ENCODE measurements at regions not wholly inside any gene's neighbourhood (a gene's known extent, or its start where the extent isn't known, plus 50 kb on each side); places are given as distances from the start of the nearest gene placed in this dataset.
"Not testable (repeated sequence)": the region's sequence is repeated elsewhere in the genome, so short reads cannot be mapped to it uniquely, and the experiment has no call there.

DNA sequence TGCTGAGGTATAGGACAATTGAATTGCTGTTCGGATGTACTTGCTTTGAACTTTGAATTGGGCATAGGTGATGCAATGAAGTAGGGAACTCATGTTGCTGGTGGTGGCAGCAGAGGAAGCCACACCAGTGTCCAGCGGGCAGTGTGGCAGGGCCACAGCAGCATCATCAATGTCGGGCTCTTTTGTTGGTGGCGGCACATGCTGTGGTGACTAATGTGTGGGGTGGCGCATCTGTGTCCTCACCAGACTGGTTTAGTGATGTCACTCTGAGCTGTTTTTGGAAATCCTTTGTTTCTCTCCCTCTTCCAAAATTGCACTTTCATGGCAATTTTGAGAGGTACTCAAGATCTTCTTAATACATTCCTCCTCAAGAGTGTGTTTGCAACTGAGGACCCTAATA, 187.6 kb downstream of the ETNK1 start:
- no peaks in the 10 kb centered on the region for H3K9me3 ChIP-seq (ENCODE audit: severe bottlenecking)
- no peaks in the 10 kb centered on the region for H3K27me3 ChIP-seq (ENCODE audit: insufficient read depth, low read depth, severe bottlenecking)
- H3K4me3 ChIP-seq (ENCODE audit: low read depth, low read length), result no peak overlapping the region
- H3K27ac ChIP-seq, result no peak overlapping the region
- no peak for DNase-seq
- H3K36me3 ChIP-seq, result no peaks in the 10 kb centered on the region
- TF ChIP-seq, protein P1, sequence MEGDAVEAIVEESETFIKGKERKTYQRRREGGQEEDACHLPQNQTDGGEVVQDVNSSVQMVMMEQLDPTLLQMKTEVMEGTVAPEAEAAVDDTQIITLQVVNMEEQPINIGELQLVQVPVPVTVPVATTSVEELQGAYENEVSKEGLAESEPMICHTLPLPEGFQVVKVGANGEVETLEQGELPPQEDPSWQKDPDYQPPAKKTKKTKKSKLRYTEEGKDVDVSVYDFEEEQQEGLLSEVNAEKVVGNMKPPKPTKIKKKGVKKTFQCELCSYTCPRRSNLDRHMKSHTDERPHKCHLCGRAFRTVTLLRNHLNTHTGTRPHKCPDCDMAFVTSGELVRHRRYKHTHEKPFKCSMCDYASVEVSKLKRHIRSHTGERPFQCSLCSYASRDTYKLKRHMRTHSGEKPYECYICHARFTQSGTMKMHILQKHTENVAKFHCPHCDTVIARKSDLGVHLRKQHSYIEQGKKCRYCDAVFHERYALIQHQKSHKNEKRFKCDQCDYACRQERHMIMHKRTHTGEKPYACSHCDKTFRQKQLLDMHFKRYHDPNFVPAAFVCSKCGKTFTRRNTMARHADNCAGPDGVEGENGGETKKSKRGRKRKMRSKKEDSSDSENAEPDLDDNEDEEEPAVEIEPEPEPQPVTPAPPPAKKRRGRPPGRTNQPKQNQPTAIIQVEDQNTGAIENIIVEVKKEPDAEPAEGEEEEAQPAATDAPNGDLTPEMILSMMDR (IDR thresholded peaks at IDR 0.05; ENCODE audit: low read depth, low read length), result no peak

DNA sequence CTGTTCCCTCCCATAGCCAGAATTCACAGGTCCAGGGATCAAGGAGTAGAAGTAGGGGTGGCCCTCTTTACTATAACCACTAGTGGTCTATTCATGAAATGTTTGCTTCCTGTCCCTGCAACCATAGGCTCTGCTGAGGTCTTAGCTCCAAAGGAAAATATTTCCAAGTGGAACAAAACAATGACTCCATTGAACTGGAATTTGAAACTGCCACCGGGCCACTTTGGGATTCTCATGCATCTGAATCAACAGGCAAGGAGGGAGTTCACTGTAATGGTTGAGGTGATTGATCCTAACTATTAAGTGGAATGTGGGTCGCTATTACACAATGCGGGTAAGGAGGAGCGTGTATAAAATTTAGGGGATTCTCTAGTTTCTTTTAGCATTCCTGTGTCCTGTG, 197.0 kb downstream of the ETNK1 start:
- no peaks in the 10 kb centered on the region for H3K9me3 ChIP-seq (ENCODE audit: severe bottlenecking)
- H3K36me3 ChIP-seq, result no peaks in the 10 kb centered on the region
- TF ChIP-seq, protein P1 (IDR thresholded peaks at IDR 0.05; ENCODE audit: low read depth, low read length), result no peak
- H3K27ac ChIP-seq, result no peak overlapping the region
- no peak for DNase-seq
- no peaks in the 10 kb centered on the region for H3K27me3 ChIP-seq (ENCODE audit: insufficient read depth, low read depth, severe bottlenecking)
- H3K4me3 ChIP-seq (ENCODE audit: low read depth, low read length), result no peak overlapping the region

DNA sequence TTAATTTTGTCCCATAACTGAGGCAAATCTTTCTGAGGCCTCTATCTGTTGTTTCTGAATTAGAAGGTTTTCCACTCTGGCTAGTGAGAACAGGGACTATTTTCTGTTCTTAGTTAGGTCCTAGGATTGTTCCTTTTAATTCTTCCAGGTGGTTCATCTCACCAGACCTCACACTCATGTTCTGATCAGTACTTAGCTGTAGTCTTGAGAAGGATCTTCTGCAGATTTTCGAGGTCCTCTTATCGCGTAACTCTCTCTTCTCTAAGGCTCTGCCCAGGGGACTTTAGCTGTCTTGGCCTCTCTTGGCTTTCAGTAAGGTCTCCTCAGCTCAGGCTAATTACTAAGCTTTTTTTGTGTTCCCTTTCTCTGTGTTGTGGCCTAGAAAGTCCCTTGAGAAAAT, 201.1 kb downstream of the ETNK1 start:
- H3K27me3 ChIP-seq (ENCODE audit: insufficient read depth, low read depth, severe bottlenecking), result no peaks in the 10 kb centered on the region
- TF ChIP-seq, protein P1 (IDR thresholded peaks at IDR 0.05; ENCODE audit: low read depth, low read length), result no peak
- H3K9me3 ChIP-seq (ENCODE audit: severe bottlenecking), result peaks cover 12% of the 10 kb centered on the region
- no peak for DNase-seq
- H3K27ac ChIP-seq, result no peak overlapping the region
- H3K4me3 ChIP-seq (ENCODE audit: low read depth, low read length), result no peak overlapping the region
- H3K36me3 ChIP-seq, result no peaks in the 10 kb centered on the region

DNA sequence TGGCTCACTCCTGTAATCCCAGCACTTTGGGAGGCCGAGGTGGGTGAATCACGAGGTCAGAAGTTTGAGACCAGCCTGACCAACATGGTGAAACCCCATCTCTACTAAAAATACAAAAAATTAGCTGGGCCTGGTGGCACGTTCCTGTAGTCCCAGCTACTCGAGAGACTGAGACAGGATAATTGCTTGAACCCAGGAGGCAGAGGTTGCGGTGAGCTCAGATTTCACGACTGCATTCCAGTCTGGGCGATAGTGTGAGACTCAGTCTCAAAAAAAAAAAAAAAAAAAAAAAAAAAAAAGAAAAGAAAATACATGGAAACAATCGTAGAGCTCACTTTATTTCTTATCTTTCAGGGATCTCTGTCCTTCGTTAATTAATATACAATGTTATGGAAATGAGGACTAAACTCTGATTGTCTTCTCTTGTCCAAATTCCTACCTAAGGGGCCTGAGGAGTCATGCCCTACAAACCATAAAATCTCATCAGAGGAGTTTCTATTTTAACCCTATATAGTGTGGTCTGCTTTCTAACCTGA, 201.5 kb downstream of the ETNK1 start:
- H3K27me3 ChIP-seq (ENCODE audit: insufficient read depth, low read depth, severe bottlenecking); H3K4me3 ChIP-seq (ENCODE audit: low read depth, low read length); DNase-seq; H3K27ac ChIP-seq; H3K36me3 ChIP-seq: not testable (repeated sequence)
- peaks cover 12% of the 10 kb centered on the region for H3K9me3 ChIP-seq (ENCODE audit: severe bottlenecking)

DNA sequence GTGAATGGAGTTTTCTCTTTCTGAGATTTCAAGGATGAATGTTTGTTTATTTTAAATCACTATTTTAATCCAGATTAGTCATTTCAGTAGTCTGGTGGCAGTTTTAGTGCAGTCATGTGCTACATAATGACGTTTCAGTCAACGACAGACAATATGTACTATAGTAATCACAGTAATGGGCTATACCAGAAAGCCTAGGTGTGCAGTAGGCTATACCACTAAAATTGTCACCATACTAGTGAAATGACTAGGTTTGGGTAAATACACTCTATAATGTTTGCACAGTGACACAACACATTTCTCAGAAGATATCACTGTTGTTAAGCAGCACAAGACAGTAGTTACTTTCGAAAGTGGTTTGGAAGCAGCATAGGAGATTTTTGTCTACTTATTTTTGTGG, 203.1 kb downstream of the ETNK1 start:
- Histone ChIP-seq H3K4me3 (ENCODE audit: low read depth, low read length) (no peak overlapping the region), H3K9me3 (ENCODE audit: severe bottlenecking) (peaks cover 12% of the 10 kb centered on the region), H3K36me3 (no peaks in the 10 kb centered on the region), H3K27ac (no peak overlapping the region), H3K27me3 (ENCODE audit: insufficient read depth, low read depth, severe bottlenecking) (no peaks in the 10 kb centered on the region)
- no peak for DNase-seq
- TF ChIP-seq, protein P1 (IDR thresholded peaks at IDR 0.05; ENCODE audit: low read depth, low read length), result no peak

DNA sequence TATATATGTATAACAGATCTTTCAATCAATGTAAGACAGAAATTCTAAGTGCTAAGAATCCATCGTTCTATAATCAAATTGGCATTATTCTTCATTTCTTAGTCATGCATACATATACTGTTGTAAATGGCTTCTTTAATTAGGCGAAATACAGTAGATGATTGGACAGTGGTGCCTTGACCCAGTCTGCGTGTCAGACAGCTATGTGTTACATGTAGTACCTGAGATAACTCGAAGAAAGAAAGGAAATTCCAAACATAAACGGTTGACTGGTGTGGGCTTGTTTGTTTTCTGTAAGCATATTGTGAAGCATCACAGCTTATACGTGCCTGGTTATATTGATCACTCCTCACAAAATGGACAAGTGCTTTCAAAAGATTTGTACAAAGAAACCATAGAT, 210.5 kb downstream of the ETNK1 start:
- Histone ChIP-seq H3K27me3 (ENCODE audit: insufficient read depth, low read depth, severe bottlenecking) (no peaks in the 10 kb centered on the region), H3K9me3 (ENCODE audit: severe bottlenecking) (peaks cover 3% of the 10 kb centered on the region), H3K4me3 (ENCODE audit: low read depth, low read length) (no peak overlapping the region), H3K36me3 (no peaks in the 10 kb centered on the region), H3K27ac (no peak overlapping the region)
- TF ChIP-seq, protein P1 (IDR thresholded peaks at IDR 0.05; ENCODE audit: low read depth, low read length), result no peak
- DNase-seq, result no peak

All from WERI-Rb-1 (cell line).